ENCODE measurements at regions not wholly inside any gene's neighbourhood (a gene's known extent, or its start where the extent isn't known, plus 50 kb on each side); places are given as distances from the start of the nearest gene placed in this dataset.

DNA sequence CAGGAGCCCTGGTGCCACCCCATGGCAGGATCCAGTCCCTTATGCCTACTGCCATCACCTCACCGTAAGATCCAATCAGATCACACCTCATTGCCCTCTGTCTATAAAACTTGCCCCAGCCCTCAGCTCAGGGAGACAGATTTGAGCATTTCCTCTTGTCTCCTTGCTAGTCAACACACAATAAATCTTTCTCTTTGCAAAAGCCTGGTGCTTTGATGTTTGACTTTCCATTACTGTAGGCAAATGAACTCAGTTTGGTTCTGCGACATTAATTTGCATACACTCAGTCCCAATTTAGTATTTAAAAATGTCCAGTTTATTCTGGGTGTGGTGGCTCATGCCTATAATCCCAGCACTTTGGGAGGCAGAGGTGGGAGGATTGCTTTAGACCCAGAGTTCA lies 188.4 kb downstream of the AEBP2 start:
- no peak for DNase-seq

- DNase-seq, result no peak
These were observed 191.2 kb downstream of the AEBP2 start for GRCh38 chr12:19630536-19630935.

DNA sequence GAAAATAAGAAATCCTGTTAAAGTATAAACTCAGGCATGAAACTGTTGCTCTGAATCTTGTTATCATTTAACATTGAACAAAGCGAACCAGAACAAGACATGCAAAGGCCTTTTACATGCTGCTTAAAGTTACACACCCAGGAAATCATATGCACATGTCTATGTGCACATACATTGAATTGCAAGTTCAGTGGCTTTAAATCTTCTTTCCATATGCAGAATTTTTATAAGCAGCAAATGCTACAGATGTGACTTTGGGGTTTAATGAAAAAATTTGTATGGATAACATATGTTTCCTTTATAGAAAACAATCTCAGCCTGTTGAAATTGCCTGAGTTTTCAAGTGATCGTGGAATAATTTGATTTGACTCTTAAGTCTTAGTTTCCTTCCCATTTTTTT lies 193.9 kb downstream of the AEBP2 start:
- DNase-seq, result no peak

GRCh38 chr12:19633641-19634040 lies 194.3 kb downstream of the AEBP2 start:
- DNase-seq, result no peak

- DNase-seq, result no peak
These were observed 200.6 kb downstream of the AEBP2 start for GRCh38 chr12:19639781-19640415.

DNA sequence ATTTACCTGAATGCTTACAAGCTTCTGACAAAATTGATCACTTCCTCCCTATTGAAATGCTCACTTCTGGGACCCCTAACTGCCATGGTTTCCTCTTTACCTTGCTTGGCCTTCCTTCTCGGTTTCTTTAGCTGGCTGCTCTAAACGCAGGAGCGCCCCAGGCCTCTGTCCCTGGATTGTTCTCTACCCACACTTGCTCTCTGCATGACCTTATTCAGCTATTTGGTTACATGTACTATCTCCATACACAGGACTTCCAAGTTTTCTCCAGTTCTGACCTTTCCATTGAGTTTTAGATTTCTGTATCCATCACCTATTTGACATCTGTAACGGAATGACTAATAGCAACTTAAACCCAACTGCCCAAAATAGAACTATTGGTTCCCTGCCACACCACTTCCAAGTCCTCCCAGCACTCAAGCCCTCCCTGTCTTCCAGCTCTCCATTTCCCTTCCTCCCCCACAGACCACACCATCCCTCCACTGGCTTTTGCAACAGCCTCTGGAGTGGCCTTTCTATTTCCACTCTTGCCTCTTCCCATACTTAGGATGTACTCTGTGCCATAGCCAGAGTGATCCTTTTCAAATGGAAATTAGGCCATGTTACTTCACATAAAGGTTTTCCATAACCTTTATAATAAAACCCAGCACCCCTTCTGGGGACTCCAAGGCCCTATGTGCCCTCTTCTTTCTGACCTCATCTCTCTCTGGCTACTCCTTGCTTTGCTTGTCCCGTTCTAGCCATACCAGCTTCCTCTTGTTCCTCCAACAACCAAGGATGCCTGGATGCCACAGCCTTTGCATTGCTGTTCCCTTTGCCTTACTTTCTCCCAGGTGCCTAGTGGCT lies 202.2 kb downstream of the AEBP2 start:
- DNase-seq, result no peak

GRCh38 chr12:19642345-19642744 lies 203.1 kb downstream of the AEBP2 start:
- DNase-seq, result no peak

GRCh38 chr12:19643635-19644034 lies 204.3 kb downstream of the AEBP2 start:
- DNase-seq, result no peak

DNA sequence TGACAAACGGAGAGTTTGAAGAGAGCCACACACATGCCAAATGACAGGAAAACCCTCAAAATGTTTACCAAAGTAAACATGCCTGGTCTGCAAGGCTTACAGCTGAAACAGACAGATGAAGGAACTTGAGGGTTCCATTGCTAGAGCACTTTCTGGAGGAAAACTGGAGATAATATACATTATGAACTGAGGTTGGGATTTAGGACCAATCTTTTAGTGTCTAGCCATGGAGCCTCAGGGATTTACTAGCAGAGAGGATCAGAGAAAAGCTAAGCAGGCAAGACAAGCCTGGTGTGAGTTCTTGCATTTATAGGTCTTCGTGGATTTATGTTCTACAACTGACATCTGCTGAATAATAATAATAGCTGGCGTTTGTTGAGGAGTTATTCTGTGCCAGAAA lies 205.3 kb downstream of the AEBP2 start:
- no peak for DNase-seq

GRCh38 chr12:19645823-19646222 lies 206.5 kb downstream of the AEBP2 start:
- no peak for DNase-seq

DNA sequence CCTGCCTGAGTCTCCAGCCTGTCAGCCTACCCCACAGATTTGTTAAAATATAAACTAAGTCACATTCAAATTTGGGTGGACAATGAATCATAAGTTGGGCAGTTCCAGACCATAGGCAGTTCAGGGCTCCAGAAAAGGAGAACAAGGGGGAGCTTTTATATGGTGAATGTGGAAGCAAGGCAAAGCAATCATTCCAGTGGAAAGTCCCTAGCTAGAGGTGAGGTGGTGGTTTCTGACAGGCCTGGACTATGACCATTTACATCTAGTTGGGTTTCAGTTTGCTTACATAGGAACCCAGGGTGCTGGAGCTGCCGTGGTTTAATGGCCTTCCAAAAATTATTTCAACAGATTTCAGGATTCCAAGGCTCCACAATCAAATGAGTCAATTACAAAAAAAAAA lies 207.3 kb downstream of the AEBP2 start:
- DNase-seq, result no peak

- DNase-seq, result no peak
These were observed 208.7 kb downstream of the AEBP2 start for GRCh38 chr12:19647806-19648556.

- no peak for DNase-seq
These were observed 209.3 kb downstream of the AEBP2 start for GRCh38 chr12:19648591-19648990.

- no peak for DNase-seq
These were observed 213.1 kb downstream of the AEBP2 start for GRCh38 chr12:19652386-19652785.

DNA sequence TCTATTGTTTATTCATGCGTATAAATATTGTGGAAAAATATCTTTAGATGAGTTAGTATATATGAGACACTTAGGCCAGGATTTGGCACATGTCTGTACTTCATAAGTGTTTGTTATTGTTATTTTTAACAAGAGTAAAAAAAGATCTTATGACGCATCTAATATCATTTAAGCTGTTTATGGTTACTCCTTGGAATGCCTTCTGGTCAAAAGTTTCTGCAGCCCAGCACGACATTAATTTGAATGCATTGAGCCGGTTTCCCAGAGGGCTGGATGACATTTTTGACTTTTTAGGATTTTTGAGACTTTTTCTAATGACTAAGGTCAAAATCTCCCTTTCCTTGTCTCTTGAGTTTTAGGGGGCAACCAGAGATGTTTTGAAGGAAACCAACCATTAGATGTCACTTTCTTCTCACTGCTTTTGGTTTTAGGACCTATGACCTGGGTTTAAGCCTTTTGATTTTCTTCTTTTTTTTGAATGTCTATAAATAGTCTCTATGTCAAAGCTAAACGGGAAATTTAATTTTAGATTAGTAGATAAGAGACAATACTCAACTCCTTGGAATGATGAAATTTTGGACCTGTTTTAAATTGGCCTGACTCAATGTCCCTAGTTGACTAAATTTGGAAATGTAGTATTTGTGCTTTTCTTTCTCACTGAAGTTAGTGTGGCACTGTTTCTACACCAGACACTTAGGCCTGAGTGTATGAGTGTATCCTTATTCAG lies 215.5 kb downstream of the AEBP2 start:
- no peak for DNase-seq

GRCh38 chr12:19657118-19657731 lies 217.9 kb downstream of the AEBP2 start:
- DNase-seq, result no peak

GRCh38 chr12:19657732-19658130 lies 218.4 kb downstream of the AEBP2 start:
- DNase-seq, result no peak

DNA sequence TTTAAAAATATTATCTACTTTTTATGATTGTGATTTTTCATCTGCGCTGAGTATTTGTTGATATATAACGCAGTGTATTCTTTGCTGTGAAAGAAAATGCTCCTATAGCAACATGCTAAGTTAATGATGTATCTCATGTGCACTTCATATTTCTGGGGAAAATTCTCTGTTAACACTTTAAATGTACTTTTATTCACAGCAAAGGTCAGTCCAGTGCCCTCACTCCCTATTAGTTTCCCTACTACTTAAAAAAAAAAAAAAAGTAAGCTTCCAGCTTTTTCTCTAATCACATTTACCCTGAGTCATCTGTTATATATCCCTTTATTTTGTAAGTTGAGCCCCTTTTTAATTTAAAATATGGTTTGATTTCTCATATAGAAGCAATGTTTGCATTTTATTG lies 219.8 kb downstream of the AEBP2 start:
- no peak for DNase-seq

- DNase-seq, result no peak
These were observed 220.2 kb downstream of the AEBP2 start for GRCh38 chr12:19659501-19659900.

DNA sequence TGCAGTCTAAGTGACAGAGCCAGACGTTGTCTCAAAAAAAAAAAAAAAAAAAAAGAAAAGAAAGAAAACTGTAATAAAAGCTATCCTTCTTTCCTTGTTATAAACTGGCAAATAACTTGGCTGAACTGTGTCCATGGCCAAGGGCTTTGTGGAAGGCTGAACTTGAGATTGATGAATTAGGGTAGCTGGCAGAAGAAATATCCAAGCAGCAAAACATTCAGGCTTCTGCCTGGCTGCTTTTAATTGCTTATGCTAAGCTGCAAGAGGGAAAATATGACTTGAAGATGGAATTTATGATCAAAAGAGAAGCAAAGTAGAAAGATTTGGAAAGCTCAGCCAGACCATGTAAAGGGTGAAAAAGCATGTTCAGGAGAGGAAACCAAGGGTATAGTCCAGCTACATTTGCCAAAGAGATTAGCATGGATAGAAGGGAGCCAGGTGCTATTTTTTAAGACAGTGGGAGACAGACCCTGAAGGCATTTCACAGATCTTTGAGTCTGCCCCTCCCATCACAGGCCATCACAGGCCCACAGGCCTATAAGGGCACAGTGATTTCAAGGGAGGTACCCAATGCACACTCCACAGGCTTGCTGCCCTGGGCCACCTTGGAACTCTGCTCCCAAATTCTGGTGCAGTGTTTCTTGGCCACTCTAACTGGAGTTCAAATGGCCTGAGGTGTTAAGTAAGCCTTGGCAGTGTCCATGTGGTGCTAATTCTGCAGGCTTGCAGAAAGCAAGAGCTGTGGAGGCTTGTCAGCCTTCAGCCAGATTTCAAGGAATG lies 226.0 kb downstream of the AEBP2 start:
- DNase-seq, result no peak

DNA sequence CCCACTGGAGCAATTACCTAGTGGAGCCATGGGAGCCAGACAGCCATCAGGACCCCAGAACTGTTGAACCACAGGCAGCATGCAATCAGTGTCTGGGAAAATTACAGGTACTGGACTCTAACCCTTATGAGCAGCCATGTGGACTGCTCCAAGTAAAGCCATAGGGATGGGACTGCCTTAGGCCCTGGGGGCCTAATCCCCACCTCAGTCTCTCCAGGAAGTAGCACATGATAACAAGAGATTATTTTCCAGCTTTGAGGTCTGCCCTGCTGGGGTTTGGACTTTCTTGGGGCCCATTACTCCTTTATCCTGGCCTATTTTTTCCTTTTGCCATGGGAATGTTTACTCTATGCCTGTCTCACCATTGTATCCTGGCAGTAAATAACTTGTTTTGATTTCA lies 226.8 kb downstream of the AEBP2 start:
- no peak for DNase-seq

GRCh38 chr12:19669793-19670192 lies 230.5 kb downstream of the AEBP2 start:
- no peak for DNase-seq

Measured in CD4-positive, alpha-beta T cell treated with Interleukin-17A for 1 hour (primary cell).